SK-N-MC (cell line): ENCODE measurements at regions not wholly inside any gene's neighbourhood (a gene's known extent, or its start where the extent isn't known, plus 50 kb on each side); places are given as distances from the start of the nearest gene placed in this dataset.

Experiments
- EZH2 ChIP-seq: fragments of 200-600 bp; sonication (generic); IDR thresholded peaks from one replicate; pipeline ENCODE4 v1.6.1; 2017; ENCODE audit warnings: antibody characterized with exemption
- POLR2AphosphoS5 ChIP-seq: IDR thresholded peaks from 2 replicates; pipeline ENCODE4 v1.6.1; 2012; ENCODE audit warnings: mild to moderate bottlenecking, low read depth, low read length, borderline replicate concordance

- TF ChIP-seq POLR2AphosphoS5 (no peak), EZH2 (no peak)
These were observed 656.3 kb upstream of the ZNF608 start for GRCh38 chr5:125402787-125403186.
